ENCODE measurements at regions not wholly inside any gene's neighbourhood (a gene's known extent, or its start where the extent isn't known, plus 50 kb on each side); places are given as distances from the start of the nearest gene placed in this dataset.

- H3K4me1 ChIP-seq (ENCODE audit: insufficient read depth, low read length) = no peaks in the 10 kb centered on the region
- peaks cover 6% of the 10 kb centered on the region for H3K27me3 ChIP-seq (ENCODE audit: insufficient read depth, low read length, poor library complexity)
- no peaks in the 10 kb centered on the region for H3K36me3 ChIP-seq (ENCODE audit: insufficient read depth, low read length)
- no peak overlapping the region for H3K4me2 ChIP-seq (ENCODE audit: insufficient read depth, low read length)
- H3K4me3 ChIP-seq (ENCODE audit: low read depth in 1 of 2, low read length in 2 of 2) = no peak overlapping the region
- peak; percentile 59 for TF ChIP-seq CTCF (IDR thresholded peaks at IDR 0.05; ENCODE audit: borderline replicate concordance, extremely low read depth, low read length, poor library complexity, severe bottlenecking)
- no peak for TF ChIP-seq EZH2 (IDR thresholded peaks at IDR 0.05; ENCODE audit: borderline replicate concordance, low read depth, low read length, severe bottlenecking)
- ATAC-seq (ENCODE audit: insufficient read depth, low read depth) (peak; percentile 82), DNase-seq (peak; percentile 56)
- no peaks in the 10 kb centered on the region for H3K9me3 ChIP-seq (ENCODE audit: insufficient read depth, low read length, severe bottlenecking)
- H3K79me2 ChIP-seq (ENCODE audit: insufficient read depth, low read length) = no peaks in the 10 kb centered on the region
- H3K9ac ChIP-seq (ENCODE audit: low read depth, low read length) = no peak overlapping the region
- H2AFZ ChIP-seq (ENCODE audit: low read depth, low read length) = no peak overlapping the region
- H3K27ac ChIP-seq (ENCODE audit: low read length) = no peak overlapping the region
- H4K20me1 ChIP-seq (ENCODE audit: insufficient read depth, low read length) = no peaks in the 10 kb centered on the region
These were observed 148.3 kb downstream of the PTCSC3 start for GRCh38 chr14:36028218-36028617.

GRCh38 chr14:36027354-36027753, 149.2 kb downstream of the PTCSC3 start:
- no peak overlapping the region for H2AFZ ChIP-seq (ENCODE audit: low read depth, low read length)
- DNase-seq (no peak), ATAC-seq (ENCODE audit: insufficient read depth, low read depth) (no peak)
- TF ChIP-seq EZH2 (IDR thresholded peaks at IDR 0.05; ENCODE audit: borderline replicate concordance, low read depth, low read length, severe bottlenecking) (no peak), CTCF (IDR thresholded peaks at IDR 0.05; ENCODE audit: borderline replicate concordance, extremely low read depth, low read length, poor library complexity, severe bottlenecking) (no peak)
- H3K27ac ChIP-seq (ENCODE audit: low read length) = no peak overlapping the region
- no peaks in the 10 kb centered on the region for H3K4me1 ChIP-seq (ENCODE audit: insufficient read depth, low read length)
- no peak overlapping the region for H3K9ac ChIP-seq (ENCODE audit: low read depth, low read length)
- no peaks in the 10 kb centered on the region for H3K9me3 ChIP-seq (ENCODE audit: insufficient read depth, low read length, severe bottlenecking)
- no peak overlapping the region for H3K4me3 ChIP-seq (ENCODE audit: low read depth in 1 of 2, low read length in 2 of 2)
- peaks cover 6% of the 10 kb centered on the region for H3K27me3 ChIP-seq (ENCODE audit: insufficient read depth, low read length, poor library complexity)
- H4K20me1 ChIP-seq (ENCODE audit: insufficient read depth, low read length) = no peaks in the 10 kb centered on the region
- no peaks in the 10 kb centered on the region for H3K79me2 ChIP-seq (ENCODE audit: insufficient read depth, low read length)
- no peaks in the 10 kb centered on the region for H3K36me3 ChIP-seq (ENCODE audit: insufficient read depth, low read length)
- no peak overlapping the region for H3K4me2 ChIP-seq (ENCODE audit: insufficient read depth, low read length)

GRCh38 chr14:36022765-36023410, 153.6 kb downstream of the PTCSC3 start:
- Histone ChIP-seq H3K9ac (ENCODE audit: low read depth, low read length) (no peak overlapping the region), H3K27me3 (ENCODE audit: insufficient read depth, low read length, poor library complexity) (peaks cover 4% of the 10 kb centered on the region), H4K20me1 (ENCODE audit: insufficient read depth, low read length) (no peaks in the 10 kb centered on the region), H3K9me3 (ENCODE audit: insufficient read depth, low read length, severe bottlenecking) (no peaks in the 10 kb centered on the region), H3K4me1 (ENCODE audit: insufficient read depth, low read length) (no peaks in the 10 kb centered on the region), H3K27ac (ENCODE audit: low read length) (no peak overlapping the region), H3K79me2 (ENCODE audit: insufficient read depth, low read length) (no peaks in the 10 kb centered on the region), H2AFZ (ENCODE audit: low read depth, low read length) (no peak overlapping the region), H3K36me3 (ENCODE audit: insufficient read depth, low read length) (no peaks in the 10 kb centered on the region), H3K4me2 (ENCODE audit: insufficient read depth, low read length) (no peak overlapping the region), H3K4me3 (ENCODE audit: low read depth in 1 of 2, low read length in 2 of 2) (no peak overlapping the region)
- TF ChIP-seq CTCF (IDR thresholded peaks at IDR 0.05; ENCODE audit: borderline replicate concordance, extremely low read depth, low read length, poor library complexity, severe bottlenecking) (no peak), EZH2 (IDR thresholded peaks at IDR 0.05; ENCODE audit: borderline replicate concordance, low read depth, low read length, severe bottlenecking) (no peak)
- ATAC-seq (ENCODE audit: insufficient read depth, low read depth) (no peak), DNase-seq (no peak)
